ENCODE measurements at regions not wholly inside any gene's neighbourhood (a gene's known extent, or its start where the extent isn't known, plus 50 kb on each side); places are given as distances from the start of the nearest gene placed in this dataset.
A peak's percentile ranks its signal among the peaks of the same experiment; 100 is the strongest.

- Histone ChIP-seq H3K27ac (ENCODE audit: low read depth in 1 of 2, low read length in 2 of 2) (peak overlapping the region in 1 of 2 donors; percentile 11), H3K9ac (ENCODE audit: low read depth in 1 of 2, low read length in 2 of 2) (no peak overlapping the region)
- DNase-seq (ENCODE audit: low spot score), result no peak
These were observed 361.4 kb upstream of the RPS23 start for GRCh38 chr5:82639393-82640144.

GRCh38 chr5:82636591-82636990 lies 358.4 kb upstream of the RPS23 start:
- TF ChIP-seq RAD21 (IDR thresholded peaks at IDR 0.05) (no peak), YY1 (IDR thresholded peaks at IDR 0.05) (no peak), SP1 (IDR thresholded peaks at IDR 0.05) (no peak)
- H3K4me3 ChIP-seq (ENCODE audit: low read depth in 1 of 3, low read length in 3 of 3), result no peak overlapping the region
- H3K36me3 ChIP-seq (ENCODE audit: control insufficient read depth in 4 of 4, insufficient read depth in 3 of 4, low read depth in 1 of 4, low read length in 3 of 4), result no peaks in the 10 kb centered on the region
- no peaks in the 10 kb centered on the region for H3K27me3 ChIP-seq (ENCODE audit: control insufficient read depth in 4 of 4, insufficient read depth in 4 of 4, low read length in 3 of 4)
- no peak for DNase-seq (ENCODE audit: low spot score)
- H3K9ac ChIP-seq (ENCODE audit: low read depth in 1 of 2, low read length in 2 of 2), result no peak overlapping the region
- no peaks in the 10 kb centered on the region for H3K9me3 ChIP-seq (ENCODE audit: control insufficient read depth in 4 of 4, low read length in 3 of 4)
- H3K27ac ChIP-seq (ENCODE audit: low read depth in 1 of 2, low read length in 2 of 2), result no peak overlapping the region
- 88% methylated on average over 1 of the region's 1 CpG for WGBS
- H3K4me1 ChIP-seq (ENCODE audit: control insufficient read depth in 4 of 4, insufficient read depth in 4 of 4, low read length in 3 of 4), result peaks cover 1 to 35% (median 27%) of the 10 kb centered on the region in 4 donors

More at GRCh38 chr5:82639393-82640144, 361.4 kb upstream of the RPS23 start:
- Histone ChIP-seq H3K27me3 (ENCODE audit: control insufficient read depth in 4 of 4, insufficient read depth in 4 of 4, low read length in 3 of 4) (no peaks in the 10 kb centered on the region), H3K36me3 (ENCODE audit: control insufficient read depth in 4 of 4, insufficient read depth in 3 of 4, low read depth in 1 of 4, low read length in 3 of 4) (no peaks in the 10 kb centered on the region), H3K4me1 (ENCODE audit: control insufficient read depth in 4 of 4, insufficient read depth in 4 of 4, low read length in 3 of 4) (peaks cover 0 to 37% (median 27%) of the 10 kb centered on the region in 4 donors), H3K4me3 (ENCODE audit: low read depth in 1 of 3, low read length in 3 of 3) (no peak overlapping the region), H3K9me3 (ENCODE audit: control insufficient read depth in 4 of 4, low read length in 3 of 4) (no peaks in the 10 kb centered on the region)
- WGBS, result 40% methylated on average over 2 of the region's 2 CpGs
- TF ChIP-seq ZBTB33 (IDR thresholded peaks at IDR 0.05) (no peak), RAD21 (IDR thresholded peaks at IDR 0.05) (peak in 1 of 2 donors; percentile 2)

GRCh38 chr5:82635561-82636288 lies 357.6 kb upstream of the RPS23 start:
- peaks cover 1 to 29% (median 22%) of the 10 kb centered on the region in 4 donors for H3K4me1 ChIP-seq (ENCODE audit: control insufficient read depth in 4 of 4, insufficient read depth in 4 of 4, low read length in 3 of 4)
- DNase-seq (ENCODE audit: low spot score), result no peak
- peak overlapping the region; percentile 54 to 74 for H3K27ac ChIP-seq (ENCODE audit: low read depth in 1 of 2, low read length in 2 of 2)
- no peaks in the 10 kb centered on the region for H3K36me3 ChIP-seq (ENCODE audit: control insufficient read depth in 4 of 4, insufficient read depth in 3 of 4, low read depth in 1 of 4, low read length in 3 of 4)
- no peak overlapping the region for H3K9ac ChIP-seq (ENCODE audit: low read depth in 1 of 2, low read length in 2 of 2)
- H3K27me3 ChIP-seq (ENCODE audit: control insufficient read depth in 4 of 4, insufficient read depth in 4 of 4, low read length in 3 of 4), result no peaks in the 10 kb centered on the region
- no peak overlapping the region for H3K4me3 ChIP-seq (ENCODE audit: low read depth in 1 of 3, low read length in 3 of 3)
- WGBS, result 49% methylated on average over 4 of the region's 4 CpGs
- no peaks in the 10 kb centered on the region for H3K9me3 ChIP-seq (ENCODE audit: control insufficient read depth in 4 of 4, low read length in 3 of 4)
- TF ChIP-seq ZBTB33 (IDR thresholded peaks at IDR 0.05) (peak; percentile 26), RAD21 (IDR thresholded peaks at IDR 0.05) (peak; percentile 52 to 69), HNF4A (conservative IDR thresholded peaks at IDR 0.05) (peak; percentile 52 to 59), EGR1 (IDR thresholded peaks at IDR 0.05; ENCODE audit: low read depth in 2 of 2) (no peak), YY1 (IDR thresholded peaks at IDR 0.05) (peak; percentile 13), MAX (IDR thresholded peaks at IDR 0.05) (peak; percentile 69), RXRA (IDR thresholded peaks at IDR 0.05) (peak; percentile 33 to 63), ATF3 (IDR thresholded peaks at IDR 0.05) (no peak), FOXA2 (IDR thresholded peaks at IDR 0.05) (peak; percentile 99), SP1 (IDR thresholded peaks at IDR 0.05) (peak; percentile 85), HNF4G (IDR thresholded peaks at IDR 0.05) (peak; percentile 17), CTCF (IDR thresholded peaks at IDR 0.05; ENCODE audit: low read depth, low read length, missing input control) (no peak), REST (IDR thresholded peaks at IDR 0.05) (peak; percentile 85), TAF1 (conservative IDR thresholded peaks at IDR 0.05) (no peak), GABPA (IDR thresholded peaks at IDR 0.05 in 1 of 2, conservative IDR thresholded peaks at IDR 0.05 in 1 of 2) (no peak)
